HG02938 (cell line): ENCODE measurements at regions not wholly inside any gene's neighbourhood (a gene's known extent, or its start where the extent isn't known, plus 50 kb on each side); places are given as distances from the start of the nearest gene placed in this dataset.

Experiments used
- ATAC-seq: cut with Tn5 transposase; IDR thresholded peaks from one replicate; pipeline ENCODE4 v1.9.1; 2021; ENCODE audit warnings: mild to moderate bottlenecking, moderate library complexity; ENCODE audit not compliant: unreplicated experiment

DNA sequence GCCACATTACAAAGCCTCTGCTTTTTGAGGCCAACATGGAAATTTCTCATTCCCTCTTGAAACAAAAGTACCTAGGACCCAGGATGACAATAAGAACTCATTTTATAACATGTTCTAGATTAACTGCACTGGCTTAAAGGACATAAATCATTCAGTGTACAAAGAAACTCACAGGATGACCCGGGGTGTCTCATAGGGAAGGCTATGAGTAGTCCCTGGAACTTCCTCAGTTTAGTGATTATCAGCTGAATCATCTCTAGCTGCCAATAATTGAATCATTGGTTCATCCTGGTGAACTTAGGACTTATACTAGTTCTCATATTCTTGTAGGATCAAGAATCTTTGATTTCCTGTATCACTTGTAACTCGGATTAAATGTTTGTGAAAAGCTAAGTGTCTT is 95.8 kb upstream of the WDR1 start:
- no peak for ATAC-seq

DNA sequence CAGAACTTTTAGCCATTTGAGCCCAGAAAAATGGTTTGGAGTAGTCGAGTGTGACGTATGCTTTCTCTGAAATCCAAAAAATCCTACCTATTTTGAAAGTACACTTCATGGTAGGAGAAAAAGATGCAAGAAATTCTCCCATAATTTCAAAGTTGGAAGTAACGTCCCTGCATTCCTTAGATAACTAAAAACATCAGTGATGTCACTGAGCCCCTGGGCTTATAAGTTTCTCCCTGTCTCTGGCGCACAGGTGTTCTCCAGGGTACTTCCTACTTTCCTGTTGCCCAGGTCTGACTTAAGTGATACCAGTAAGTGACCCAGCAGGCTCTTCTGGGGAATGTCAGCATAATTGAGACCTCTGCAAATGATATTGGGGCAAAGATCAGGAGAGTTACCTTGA is 90.5 kb upstream of the WDR1 start:
- ATAC-seq, result no peak

DNA sequence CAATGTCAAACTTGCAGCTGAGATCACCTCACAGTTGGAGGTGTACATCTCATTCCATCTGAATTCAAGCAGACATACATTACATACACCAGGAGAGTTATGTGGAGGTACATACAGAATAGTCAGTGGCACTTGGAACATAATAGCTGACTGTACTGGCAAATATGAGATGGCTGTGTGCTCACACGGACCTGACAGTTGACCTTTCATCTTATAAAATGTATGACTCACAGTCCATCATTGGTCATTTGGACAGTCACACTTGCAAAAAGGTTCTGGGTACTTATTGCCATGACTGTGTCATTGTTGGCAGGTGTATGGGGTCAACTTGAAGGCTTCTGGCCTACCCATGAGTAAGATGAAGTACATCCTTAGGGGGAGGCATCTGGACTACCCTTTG is 88.6 kb upstream of the WDR1 start:
- no peak for ATAC-seq

DNA sequence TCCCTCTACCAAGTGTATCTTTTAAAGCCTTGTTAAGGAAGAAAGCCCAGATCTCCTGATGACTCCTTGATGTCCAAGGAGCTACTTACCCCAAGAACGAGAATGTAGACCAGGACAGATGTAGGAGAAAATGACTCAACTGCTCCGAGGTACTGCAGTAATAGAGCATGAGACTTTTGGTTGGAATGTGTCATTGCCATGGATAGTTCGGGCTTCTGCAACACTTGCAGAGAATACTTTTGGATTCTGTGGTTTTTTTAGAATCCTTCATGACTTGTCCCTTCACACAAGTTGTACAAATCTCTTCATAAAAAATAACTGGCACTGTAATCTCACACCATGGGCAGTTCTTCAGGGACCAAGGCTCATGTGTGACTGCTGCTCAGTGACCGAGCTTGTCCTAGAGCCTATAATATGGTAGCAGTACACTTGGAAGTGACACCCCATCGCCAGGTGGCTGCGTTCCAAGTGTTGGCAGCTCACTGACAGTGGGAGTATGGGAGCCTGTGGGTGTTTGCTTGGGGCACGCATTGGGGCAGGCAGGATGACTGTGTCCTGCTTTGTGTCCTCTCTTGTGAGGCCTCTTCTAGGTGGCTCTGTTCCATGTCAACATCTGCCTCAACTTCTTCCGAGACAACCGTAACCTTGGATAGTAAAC is 87.9 kb upstream of the WDR1 start:
- no peak for ATAC-seq

DNA sequence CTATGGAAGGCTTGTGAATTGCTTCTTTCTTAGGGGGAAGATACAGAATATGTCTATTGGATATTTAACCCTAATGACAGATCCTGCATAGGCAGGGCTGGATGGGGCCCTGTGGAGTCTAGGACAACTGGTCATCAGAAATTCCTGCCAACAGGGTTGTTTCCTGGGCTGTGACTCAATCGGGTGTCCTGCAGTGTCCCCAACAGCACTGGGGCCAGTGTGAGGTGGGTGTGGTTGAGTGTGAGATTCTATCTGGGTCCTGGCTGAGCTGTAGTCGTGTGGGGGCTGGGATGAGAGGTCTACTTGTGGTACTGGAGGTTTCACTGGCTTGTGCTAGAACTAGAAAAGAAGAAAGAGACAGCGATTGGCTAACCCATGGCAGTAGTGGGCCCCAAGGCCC is 87.3 kb upstream of the WDR1 start:
- no peak for ATAC-seq

DNA sequence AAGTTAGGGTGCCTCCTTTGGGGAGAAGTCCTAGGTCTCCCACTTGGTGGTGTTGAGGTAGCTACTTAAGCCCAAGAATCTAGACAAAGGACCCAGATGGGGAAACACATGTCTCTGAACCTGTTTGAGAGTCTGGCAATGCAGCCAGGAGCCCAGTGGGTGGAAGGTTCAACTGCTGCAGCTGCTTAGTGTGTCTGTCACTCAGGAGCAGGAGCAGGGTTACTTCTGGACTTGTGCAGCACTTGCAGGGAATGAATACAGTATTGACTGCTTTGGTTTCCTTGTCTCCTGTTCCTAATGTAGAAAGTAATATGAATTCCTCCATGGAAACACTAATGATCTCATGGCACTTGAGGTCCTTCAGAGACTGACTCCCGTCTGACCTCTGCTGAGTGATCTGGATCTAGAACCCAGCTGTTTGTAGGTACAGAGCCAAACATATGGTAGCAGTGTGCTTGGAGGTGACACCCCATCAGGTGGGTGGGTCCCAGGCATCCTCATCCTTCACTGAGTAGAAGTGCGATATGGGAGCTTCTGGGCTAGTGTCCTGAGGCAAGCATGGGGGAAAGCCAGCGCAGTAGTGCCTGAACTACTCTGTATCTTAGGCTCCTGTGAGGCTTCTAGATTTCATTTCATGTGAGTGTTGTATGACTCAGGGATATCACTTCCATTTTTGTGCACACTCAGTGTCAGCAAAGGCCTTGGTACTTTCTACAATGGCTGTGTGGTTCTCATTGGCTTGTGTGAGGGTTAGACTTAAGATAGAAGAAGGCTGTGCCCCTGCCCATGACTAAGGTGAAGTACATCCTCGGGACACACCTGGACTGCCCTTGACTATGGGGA is 85.0 kb upstream of the WDR1 start:
- no peak for ATAC-seq

DNA sequence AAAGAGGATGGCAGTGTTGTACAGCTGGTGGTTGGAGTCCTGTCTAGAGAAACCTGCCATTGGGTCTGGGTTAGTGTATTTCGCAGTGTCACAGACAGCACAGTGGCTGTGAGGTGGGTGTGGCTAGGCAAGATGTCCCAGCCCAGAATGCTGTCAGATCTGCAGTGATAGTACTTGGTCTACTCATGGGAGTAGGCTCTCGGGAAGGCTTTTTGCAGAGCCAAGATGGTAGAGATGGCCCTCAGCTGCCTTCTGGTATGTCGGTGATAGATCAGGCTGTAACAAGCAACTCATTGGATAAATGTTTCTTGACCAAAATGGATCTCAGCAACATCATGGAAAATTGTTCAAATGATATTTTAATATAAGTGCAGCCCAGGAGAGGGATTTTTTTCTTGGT is 84.3 kb upstream of the WDR1 start:
- no peak for ATAC-seq

DNA sequence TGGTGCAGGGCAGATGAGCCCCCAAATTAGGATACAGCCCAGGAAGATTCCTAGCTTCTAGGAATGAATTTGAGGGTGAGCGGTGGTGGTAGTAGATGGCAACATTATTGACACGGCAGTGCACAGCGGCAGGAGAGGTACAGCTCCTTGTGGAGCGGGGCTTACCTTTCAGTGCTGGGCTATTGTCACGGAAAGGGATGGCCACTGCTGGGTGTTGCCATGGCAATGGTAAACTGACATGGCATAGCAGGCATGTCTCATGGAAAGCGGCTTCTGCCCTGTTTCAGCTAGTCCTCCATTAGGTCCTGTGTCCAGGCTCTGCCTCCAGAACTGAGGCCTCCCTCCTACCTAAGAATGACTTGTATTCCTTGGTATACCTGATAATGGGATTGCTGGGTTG is 81.8 kb upstream of the WDR1 start:
- no peak for ATAC-seq

DNA sequence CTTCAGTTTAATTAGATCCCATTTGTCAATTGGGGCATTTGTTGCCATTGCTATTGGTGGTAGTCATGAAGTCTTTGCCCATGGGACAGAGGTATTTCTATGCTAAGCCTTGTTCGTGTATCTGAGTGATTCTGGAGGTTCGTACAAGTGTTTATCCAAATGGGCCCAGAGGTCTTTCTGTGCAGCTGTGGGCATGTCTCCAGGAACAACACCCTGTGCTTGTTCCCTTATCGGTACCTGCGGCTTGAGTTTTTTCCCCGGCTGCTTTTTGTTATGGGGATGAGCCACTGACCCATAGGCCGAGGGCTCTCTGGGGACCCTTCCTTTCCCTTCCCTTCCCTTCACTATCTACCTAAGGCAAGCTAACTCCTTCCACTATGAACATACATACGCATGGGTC is 81.4 kb upstream of the WDR1 start:
- no peak for ATAC-seq

DNA sequence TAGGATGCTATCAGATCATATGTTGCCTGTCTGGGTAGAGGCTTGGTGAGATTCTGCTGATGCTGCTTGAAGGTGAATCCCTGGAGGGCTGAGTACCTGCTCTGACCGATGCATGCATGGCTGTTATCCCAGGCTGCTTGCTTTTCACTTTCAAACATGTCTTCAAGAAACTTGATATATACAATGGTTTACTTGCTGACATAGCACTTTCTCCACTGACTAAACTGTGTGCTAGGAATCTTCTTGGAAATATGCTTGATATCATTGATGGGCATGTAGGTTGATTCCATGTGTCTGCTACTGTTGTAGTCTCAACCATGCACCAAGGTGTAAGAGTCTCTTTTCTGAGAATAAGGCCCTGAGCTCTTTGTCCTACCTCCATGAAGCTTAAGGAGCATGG is 79.6 kb upstream of the WDR1 start:
- ATAC-seq, result no peak

DNA sequence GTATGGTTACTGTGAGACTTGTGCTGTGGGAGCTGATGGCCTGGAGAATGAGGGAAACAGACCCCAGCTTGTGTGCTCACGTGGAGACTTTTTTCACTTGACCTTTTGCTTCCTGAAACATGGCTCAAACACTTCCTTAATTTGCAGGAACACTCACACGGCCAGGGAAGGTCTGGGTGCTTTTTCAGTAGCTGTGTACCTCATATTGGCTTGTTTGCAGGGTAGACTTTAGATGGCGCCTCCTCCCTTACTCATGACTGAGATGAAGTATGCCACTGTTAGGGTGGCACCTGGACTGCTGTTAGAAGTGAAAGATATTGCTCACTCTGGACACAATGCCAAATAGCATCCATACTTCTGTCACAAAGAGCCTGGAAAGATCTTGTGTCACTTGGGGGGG is 75.7 kb upstream of the WDR1 start:
- ATAC-seq, result no peak

DNA sequence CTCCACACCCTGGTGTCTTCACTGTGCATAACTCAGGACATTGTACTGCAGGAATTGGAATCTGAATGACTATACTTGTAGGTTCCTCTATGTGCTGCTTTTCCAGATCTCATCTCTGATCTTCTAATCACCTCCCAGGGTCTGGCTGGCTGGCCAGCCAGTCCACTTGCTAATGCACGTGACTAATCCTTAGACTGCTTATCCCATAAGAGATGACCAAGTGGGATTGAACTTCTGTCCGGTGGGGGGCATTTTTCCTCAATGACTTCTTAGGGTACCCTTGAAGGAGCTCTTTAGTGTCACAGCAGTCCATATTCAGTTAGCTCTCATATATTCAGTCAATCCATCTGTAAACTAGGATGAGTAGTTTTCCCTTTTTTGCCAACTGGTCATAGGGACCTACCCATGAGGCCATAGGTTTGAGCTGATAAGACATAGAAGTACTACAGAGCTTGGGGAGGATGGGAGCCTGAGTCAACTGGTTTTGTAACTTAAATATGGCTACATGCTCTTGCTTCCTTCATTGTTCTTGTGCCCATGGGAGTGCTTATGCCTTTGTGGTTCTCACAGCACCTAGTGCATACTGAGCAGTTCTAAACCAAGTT is 71.9 kb upstream of the WDR1 start:
- ATAC-seq, result no peak

DNA sequence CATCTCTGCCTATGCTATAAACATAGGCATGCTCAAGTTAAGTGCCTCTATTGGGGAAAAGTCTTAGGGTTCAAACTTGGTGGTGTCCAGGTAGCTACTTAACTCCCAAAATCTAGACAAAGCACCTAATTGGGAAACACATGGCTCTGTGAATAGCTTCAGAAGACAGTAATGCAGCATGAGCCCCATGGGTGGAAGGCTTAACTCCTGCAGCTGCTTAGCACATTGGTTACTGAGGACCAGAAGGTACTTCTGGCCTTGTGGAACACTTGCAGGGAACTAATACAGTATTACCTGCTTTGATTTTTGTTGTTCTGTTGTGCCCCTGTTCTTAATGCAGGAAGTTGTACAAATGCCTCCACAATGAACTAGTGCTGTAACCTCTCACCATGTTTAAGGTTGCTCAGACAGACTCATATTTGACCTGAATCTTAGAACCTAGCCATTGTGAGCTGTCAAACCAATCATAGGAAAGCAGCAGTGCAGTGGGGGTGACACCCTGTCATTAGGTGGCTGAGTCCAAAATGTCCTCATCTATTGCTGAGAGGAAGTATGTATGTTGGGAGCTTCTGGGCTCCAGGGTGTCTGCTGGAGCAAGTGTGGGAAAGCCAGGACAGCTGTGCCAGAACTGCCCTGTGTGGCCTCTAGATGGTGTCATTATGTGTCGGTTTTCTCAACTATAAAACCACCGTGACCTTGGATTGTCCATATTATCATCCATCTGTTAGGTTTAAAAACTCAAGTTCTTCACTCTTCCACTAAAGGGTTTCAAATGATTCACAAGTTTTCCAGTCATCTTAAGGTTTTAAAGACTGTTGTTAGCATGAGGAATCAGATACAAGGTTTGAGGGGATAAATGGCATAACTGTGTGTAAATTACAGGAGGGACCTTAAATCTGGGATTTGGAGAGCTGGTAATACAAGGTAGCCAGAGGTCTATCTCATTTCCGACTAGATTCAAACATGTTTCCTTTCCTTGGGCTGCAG is 69.9 kb upstream of the WDR1 start:
- no peak for ATAC-seq

DNA sequence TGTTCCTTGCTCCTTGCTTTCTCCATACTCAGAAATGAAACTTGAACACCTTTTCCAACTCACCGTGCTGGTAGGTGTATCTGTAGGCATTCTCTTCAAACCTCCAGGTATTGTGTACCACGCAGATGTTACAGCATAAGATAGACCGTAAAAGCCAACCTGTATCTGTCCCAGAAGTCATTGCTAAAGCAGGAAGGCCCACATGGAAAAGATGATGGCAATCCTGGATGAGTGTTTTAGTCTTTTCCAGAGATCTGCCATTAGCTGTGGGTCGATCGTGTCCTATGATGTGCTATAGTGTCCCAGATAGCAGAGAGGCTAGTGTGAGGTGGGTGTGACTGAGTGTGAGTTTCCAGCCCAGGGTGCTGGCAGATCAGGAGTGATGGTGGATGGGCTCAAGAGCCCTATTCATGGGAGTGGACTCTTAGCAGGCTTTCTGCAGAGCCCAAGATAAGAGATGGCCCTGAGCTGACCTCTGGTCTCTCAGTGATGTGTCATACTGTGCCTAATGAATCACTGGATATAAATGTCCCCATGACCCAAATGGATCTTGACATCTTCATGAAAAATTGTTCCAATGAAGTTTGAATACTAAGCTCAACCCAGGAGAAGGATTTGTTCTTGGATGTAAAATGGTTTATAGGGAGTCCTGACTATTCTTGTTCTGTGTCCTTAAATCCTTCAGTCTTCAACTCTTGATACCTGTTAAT is 69.1 kb upstream of the WDR1 start:
- ATAC-seq, result no peak

DNA sequence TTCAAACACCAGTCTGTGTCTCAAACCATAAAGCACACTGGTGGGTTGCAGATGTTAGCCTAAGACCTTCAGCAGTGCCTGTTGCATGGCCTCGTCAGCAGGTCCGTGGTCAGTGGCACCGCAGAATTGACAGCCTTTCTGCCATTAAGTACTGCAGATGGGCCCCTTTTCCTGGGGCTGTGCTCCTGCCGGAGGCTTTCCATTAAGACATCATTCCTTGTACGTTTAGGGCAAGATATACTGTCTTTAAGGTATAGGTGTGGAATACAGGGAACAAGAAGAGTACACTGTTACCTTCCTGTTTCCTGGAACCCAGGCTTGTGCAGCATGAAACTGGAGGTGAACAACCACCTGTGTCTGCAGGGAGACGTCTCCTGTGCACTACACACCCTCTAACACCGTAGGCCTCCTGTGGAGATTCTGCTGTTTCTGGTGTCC is 67.9 kb upstream of the WDR1 start:
- ATAC-seq, result no peak

DNA sequence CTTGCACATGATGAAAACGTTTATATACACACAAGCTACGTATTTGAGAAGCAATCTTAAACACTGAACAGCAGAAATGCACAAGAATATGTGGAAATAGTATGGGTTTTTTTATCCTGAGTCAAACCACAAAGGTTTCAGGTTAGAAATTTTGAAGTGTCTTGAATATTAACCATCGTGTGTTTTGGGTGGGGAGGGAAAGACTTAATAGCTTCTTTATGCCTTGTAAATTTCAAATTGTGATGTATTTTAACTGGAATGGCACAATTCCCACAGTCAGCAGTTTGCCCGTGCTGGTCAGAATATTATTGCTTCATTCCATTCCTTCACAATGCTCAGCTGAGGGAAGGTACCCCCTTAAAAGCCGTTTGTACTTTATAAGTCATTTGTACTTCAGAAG is 67.4 kb upstream of the WDR1 start:
- no peak for ATAC-seq

DNA sequence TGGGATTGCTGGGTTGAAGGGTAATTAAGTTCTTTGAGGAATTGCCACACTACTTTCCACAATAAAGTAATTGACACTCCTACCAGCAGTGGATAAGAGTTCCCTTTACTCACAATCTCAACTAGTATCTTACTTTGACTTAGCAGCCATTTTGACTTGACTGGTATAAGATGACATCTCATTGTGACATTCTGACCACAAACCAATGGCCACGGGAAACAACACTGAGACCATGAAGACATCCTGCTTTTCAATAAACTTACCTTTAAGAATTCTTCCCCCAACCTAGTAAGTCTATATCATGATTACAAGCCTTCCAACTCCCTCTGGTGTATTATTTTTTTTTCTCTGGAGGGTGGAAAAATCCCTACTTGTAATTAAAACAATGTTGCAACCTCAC is 66.9 kb upstream of the WDR1 start:
- no peak for ATAC-seq

DNA sequence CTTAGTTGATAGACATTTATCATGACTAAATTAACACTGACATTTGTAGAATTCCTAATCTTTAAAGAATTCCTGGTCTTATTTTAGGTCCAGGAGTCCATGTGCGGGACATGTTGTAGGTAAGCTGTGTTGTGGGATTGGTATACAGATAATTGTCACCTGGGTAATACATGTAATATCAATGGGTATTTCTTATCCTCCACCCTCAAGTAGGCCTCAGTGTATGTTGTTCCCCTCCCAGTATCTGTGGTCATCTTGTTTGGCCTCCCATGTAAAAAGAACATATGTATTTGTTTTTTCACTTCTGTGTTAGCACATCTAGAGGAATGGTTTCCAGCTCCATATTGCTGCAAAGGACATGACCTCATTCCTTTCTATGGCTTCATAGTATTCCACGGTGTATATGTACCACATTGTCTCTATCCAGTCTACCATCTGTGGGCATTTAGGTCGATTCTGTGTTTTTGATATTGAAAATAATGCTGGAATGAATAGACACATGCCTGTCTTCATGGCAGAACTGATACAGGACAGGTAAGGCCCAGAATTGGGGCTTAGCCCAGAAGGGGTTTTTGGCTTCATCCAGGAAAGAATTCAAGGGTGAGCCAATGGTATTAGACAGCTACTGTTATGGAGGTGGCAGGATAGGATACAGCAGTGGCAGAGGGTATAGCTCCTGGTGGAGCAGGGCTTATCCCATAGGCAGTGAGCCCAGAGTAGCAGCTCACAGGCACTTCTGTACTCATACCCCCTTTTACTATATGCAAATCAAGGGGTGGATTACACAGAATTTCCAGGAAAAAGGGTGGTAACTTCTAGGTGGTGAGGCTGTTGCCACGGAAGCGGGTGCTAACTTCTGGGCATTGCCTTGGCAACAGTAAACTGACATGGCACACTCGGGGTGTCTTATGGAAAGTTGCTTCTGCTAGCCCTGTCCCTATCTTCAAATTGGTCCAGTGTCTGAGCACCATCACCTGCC is 66.1 kb upstream of the WDR1 start:
- no peak for ATAC-seq

DNA sequence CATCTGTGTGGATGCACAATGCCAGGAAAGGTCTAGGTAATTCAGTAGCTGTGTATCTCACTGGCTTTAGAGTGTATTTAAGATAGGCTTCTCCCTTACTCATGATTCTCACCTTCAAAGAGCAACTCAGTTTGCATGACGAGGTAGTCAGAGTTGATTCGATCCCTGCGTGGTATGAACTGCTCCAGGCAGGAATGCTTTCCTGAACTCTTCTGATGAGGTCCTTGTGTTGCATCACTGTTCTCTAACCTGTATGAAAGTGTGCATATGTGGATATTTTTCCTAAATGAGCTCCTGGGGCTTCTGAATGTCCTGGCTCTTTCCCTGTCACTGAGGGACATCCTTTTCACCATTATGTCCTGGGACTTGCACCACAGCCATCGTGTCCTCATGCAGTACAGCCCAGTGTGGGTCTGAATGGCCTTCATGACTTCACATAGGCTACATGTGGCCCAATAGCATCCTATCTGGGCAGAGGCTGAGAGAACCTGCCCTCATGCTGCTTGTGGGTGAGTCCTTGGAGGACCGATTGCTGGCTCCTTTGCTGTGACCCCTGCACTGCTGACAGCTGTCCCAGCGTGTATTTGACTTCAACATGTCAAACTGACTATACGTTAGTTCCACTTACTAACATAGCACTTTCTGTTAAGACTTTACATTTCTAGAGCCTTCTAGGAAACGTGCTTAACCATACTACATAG is 65.3 kb upstream of the WDR1 start:
- no peak for ATAC-seq
